ENCODE measurements at regions not wholly inside any gene's neighbourhood (a gene's known extent, or its start where the extent isn't known, plus 50 kb on each side); places are given as distances from the start of the nearest gene placed in this dataset.

GRCh38 chr15:77739591-77740378 is 107.1 kb upstream of the LINGO1 start:
- Mint-ChIP-seq H3K9me3 (no peaks in the 10 kb centered on the region), H3K27me3 (peaks cover 17 to 30% of the 10 kb centered on the region in 2 donors), H3K27ac (no peak overlapping the region), H3K4me1 (no peaks in the 10 kb centered on the region), H3K4me3 (no peak overlapping the region), H3K36me3 (no peaks in the 10 kb centered on the region)
- H3K27me3 ChIP-seq (replicated peaks in 1 of 2; ENCODE audit: control insufficient read depth in 2 of 2, extremely low read depth in 1 of 2, insufficient read depth in 2 of 2, low read length in 1 of 2) = peaks cover 0 to 67% of the 10 kb centered on the region in 2 experiments
- ATAC-seq (replicated peaks in 1 of 4) (peak in 1 of 4 experiments; percentile 26), DNase-seq (no peak)
- 70% methylated on average over 2 of the region's 4 CpGs for WGBS (ENCODE audit: insufficient coverage)
- H3K4me1 ChIP-seq (ENCODE audit: control insufficient read depth in 1 of 2, extremely low read depth in 1 of 2, insufficient read depth in 2 of 2, low read length in 2 of 2) = no peaks in the 10 kb centered on the region
- H3K9me3 ChIP-seq = no peaks in the 10 kb centered on the region
- H3K36me3 ChIP-seq (ENCODE audit: control insufficient read depth in 2 of 2, extremely low read depth in 1 of 2, insufficient read depth in 1 of 2, low read length in 1 of 2) = no peaks in the 10 kb centered on the region
- H3K4me3 ChIP-seq (ENCODE audit: control insufficient read depth in 1 of 2, extremely low read depth in 1 of 2, low read length in 1 of 2) = no peak overlapping the region
- CTCF ChIA-PET = no interaction called here
- POLR2A ChIA-PET = no interaction called here
- H3K27ac ChIP-seq (ENCODE audit: low read length) = no peak overlapping the region

GRCh38 chr15:77738441-77739302 is 106.0 kb upstream of the LINGO1 start:
- ATAC-seq (replicated peaks in 1 of 4) (no peak), DNase-seq (no peak)
- H3K27ac Mint-ChIP-seq = no peak overlapping the region
- CTCF ChIA-PET = no interaction called here
- H3K9me3 Mint-ChIP-seq = no peaks in the 10 kb centered on the region
- H3K4me3 Mint-ChIP-seq = no peak overlapping the region
- Histone ChIP-seq H3K27ac (ENCODE audit: low read length) (no peak overlapping the region), H3K9me3 (no peaks in the 10 kb centered on the region), H3K27me3 (replicated peaks in 1 of 2; ENCODE audit: control insufficient read depth in 2 of 2, extremely low read depth in 1 of 2, insufficient read depth in 2 of 2, low read length in 1 of 2) (peaks cover 0 to 71% of the 10 kb centered on the region in 2 experiments), H3K4me3 (ENCODE audit: control insufficient read depth in 1 of 2, extremely low read depth in 1 of 2, low read length in 1 of 2) (no peak overlapping the region), H3K4me1 (ENCODE audit: control insufficient read depth in 1 of 2, extremely low read depth in 1 of 2, insufficient read depth in 2 of 2, low read length in 2 of 2) (no peaks in the 10 kb centered on the region), H3K36me3 (ENCODE audit: control insufficient read depth in 2 of 2, extremely low read depth in 1 of 2, insufficient read depth in 1 of 2, low read length in 1 of 2) (no peaks in the 10 kb centered on the region)
- POLR2A ChIA-PET = no interaction called here
- H3K27me3 Mint-ChIP-seq = peaks cover 17 to 30% of the 10 kb centered on the region in 2 donors
- WGBS (ENCODE audit: insufficient coverage) = 54% methylated on average over 11 of the region's 17 CpGs
- no peaks in the 10 kb centered on the region for H3K4me1 Mint-ChIP-seq
- no peaks in the 10 kb centered on the region for H3K36me3 Mint-ChIP-seq

GRCh38 chr15:77738038-77738370 is 105.3 kb upstream of the LINGO1 start:
- ChIA-PET POLR2A (no interaction called here), CTCF (no interaction called here)
- DNase-seq (no peak), ATAC-seq (replicated peaks in 1 of 4) (no peak)
- no peaks in the 10 kb centered on the region for H3K36me3 ChIP-seq (ENCODE audit: control insufficient read depth in 2 of 2, extremely low read depth in 1 of 2, insufficient read depth in 1 of 2, low read length in 1 of 2)
- Mint-ChIP-seq H3K9me3 (no peaks in the 10 kb centered on the region), H3K4me1 (no peaks in the 10 kb centered on the region), H3K27ac (no peak overlapping the region), H3K27me3 (peaks cover 18 to 27% of the 10 kb centered on the region in 2 donors), H3K4me3 (no peak overlapping the region), H3K36me3 (no peaks in the 10 kb centered on the region)
- H3K27ac ChIP-seq (ENCODE audit: low read length) = no peak overlapping the region
- H3K4me1 ChIP-seq (ENCODE audit: control insufficient read depth in 1 of 2, extremely low read depth in 1 of 2, insufficient read depth in 2 of 2, low read length in 2 of 2) = no peaks in the 10 kb centered on the region
- H3K9me3 ChIP-seq = no peaks in the 10 kb centered on the region
- 80% methylated on average over 5 of the region's 5 CpGs for WGBS (ENCODE audit: insufficient coverage)
- H3K4me3 ChIP-seq (ENCODE audit: control insufficient read depth in 1 of 2, extremely low read depth in 1 of 2, low read length in 1 of 2) = no peak overlapping the region
- H3K27me3 ChIP-seq (replicated peaks in 1 of 2; ENCODE audit: control insufficient read depth in 2 of 2, extremely low read depth in 1 of 2, insufficient read depth in 2 of 2, low read length in 1 of 2) = peaks cover 0 to 68% of the 10 kb centered on the region in 2 experiments

GRCh38 chr15:77737238-77738037 is 104.7 kb upstream of the LINGO1 start:
- POLR2A ChIA-PET = no interaction called here
- no peak overlapping the region for H3K4me3 Mint-ChIP-seq
- H3K4me1 ChIP-seq (ENCODE audit: control insufficient read depth in 1 of 2, extremely low read depth in 1 of 2, insufficient read depth in 2 of 2, low read length in 2 of 2) = no peaks in the 10 kb centered on the region
- no peaks in the 10 kb centered on the region for H3K4me1 Mint-ChIP-seq
- WGBS (ENCODE audit: insufficient coverage) = 41% methylated on average over 4 of the region's 4 CpGs
- no peaks in the 10 kb centered on the region for H3K36me3 Mint-ChIP-seq
- H3K27ac ChIP-seq (ENCODE audit: low read length) = no peak overlapping the region
- H3K9me3 Mint-ChIP-seq = no peaks in the 10 kb centered on the region
- no peaks in the 10 kb centered on the region for H3K36me3 ChIP-seq (ENCODE audit: control insufficient read depth in 2 of 2, extremely low read depth in 1 of 2, insufficient read depth in 1 of 2, low read length in 1 of 2)
- H3K27ac Mint-ChIP-seq = no peak overlapping the region
- H3K27me3 Mint-ChIP-seq = peaks cover 24 to 29% of the 10 kb centered on the region in 2 donors
- no peak for DNase-seq
- H3K9me3 ChIP-seq = no peaks in the 10 kb centered on the region
- no peak for ATAC-seq (replicated peaks in 1 of 4)
- peaks cover 0 to 68% of the 10 kb centered on the region in 2 experiments for H3K27me3 ChIP-seq (replicated peaks in 1 of 2; ENCODE audit: control insufficient read depth in 2 of 2, extremely low read depth in 1 of 2, insufficient read depth in 2 of 2, low read length in 1 of 2)
- H3K4me3 ChIP-seq (ENCODE audit: control insufficient read depth in 1 of 2, extremely low read depth in 1 of 2, low read length in 1 of 2) = no peak overlapping the region
- CTCF ChIA-PET = no interaction called here

- Histone ChIP-seq H3K27ac (ENCODE audit: low read length) (no peak overlapping the region), H3K27me3 (replicated peaks in 1 of 2; ENCODE audit: control insufficient read depth in 2 of 2, extremely low read depth in 1 of 2, insufficient read depth in 2 of 2, low read length in 1 of 2) (peaks cover 0 to 42% of the 10 kb centered on the region in 2 experiments), H3K4me3 (ENCODE audit: control insufficient read depth in 1 of 2, extremely low read depth in 1 of 2, low read length in 1 of 2) (no peak overlapping the region), H3K9me3 (no peaks in the 10 kb centered on the region), H3K36me3 (ENCODE audit: control insufficient read depth in 2 of 2, extremely low read depth in 1 of 2, insufficient read depth in 1 of 2, low read length in 1 of 2) (no peaks in the 10 kb centered on the region), H3K4me1 (ENCODE audit: control insufficient read depth in 1 of 2, extremely low read depth in 1 of 2, insufficient read depth in 2 of 2, low read length in 2 of 2) (no peaks in the 10 kb centered on the region)
- no peak overlapping the region for H3K27ac Mint-ChIP-seq
- no peaks in the 10 kb centered on the region for H3K36me3 Mint-ChIP-seq
- H3K27me3 Mint-ChIP-seq = peaks cover 16 to 30% of the 10 kb centered on the region in 2 donors
- 93% methylated on average over 2 of the region's 2 CpGs for WGBS (ENCODE audit: insufficient coverage)
- H3K4me1 Mint-ChIP-seq = no peaks in the 10 kb centered on the region
- DNase-seq (no peak), ATAC-seq (replicated peaks in 1 of 4) (no peak)
- H3K4me3 Mint-ChIP-seq = no peak overlapping the region
- POLR2A ChIA-PET = no interaction called here
- no peaks in the 10 kb centered on the region for H3K9me3 Mint-ChIP-seq
- CTCF ChIA-PET = no interaction called here
Observed at GRCh38 chr15:77734306-77734705, 101.6 kb upstream of the LINGO1 start.

- no peak overlapping the region for H3K4me3 ChIP-seq (ENCODE audit: control insufficient read depth in 1 of 2, extremely low read depth in 1 of 2, low read length in 1 of 2)
- Mint-ChIP-seq H3K36me3 (no peaks in the 10 kb centered on the region), H3K4me1 (no peaks in the 10 kb centered on the region), H3K4me3 (no peak overlapping the region), H3K27me3 (peaks cover 19 to 28% of the 10 kb centered on the region in 2 donors), H3K27ac (no peak overlapping the region), H3K9me3 (no peaks in the 10 kb centered on the region)
- ATAC-seq (replicated peaks in 1 of 4) (no peak), DNase-seq (no peak)
- ChIA-PET POLR2A (no interaction called here), CTCF (no interaction called here)
- H3K4me1 ChIP-seq (ENCODE audit: control insufficient read depth in 1 of 2, extremely low read depth in 1 of 2, insufficient read depth in 2 of 2, low read length in 2 of 2) = no peaks in the 10 kb centered on the region
- WGBS (ENCODE audit: insufficient coverage) = 53% methylated on average over 8 of the region's 18 CpGs
- peaks cover 0 to 41% of the 10 kb centered on the region in 2 experiments for H3K27me3 ChIP-seq (replicated peaks in 1 of 2; ENCODE audit: control insufficient read depth in 2 of 2, extremely low read depth in 1 of 2, insufficient read depth in 2 of 2, low read length in 1 of 2)
- H3K27ac ChIP-seq (ENCODE audit: low read length) = no peak overlapping the region
- H3K9me3 ChIP-seq = no peaks in the 10 kb centered on the region
- H3K36me3 ChIP-seq (ENCODE audit: control insufficient read depth in 2 of 2, extremely low read depth in 1 of 2, insufficient read depth in 1 of 2, low read length in 1 of 2) = no peaks in the 10 kb centered on the region
Observed at GRCh38 chr15:77733579-77734300, 101.0 kb upstream of the LINGO1 start.

Measured in T-cell (primary cell).